GM18858 (cell line): ENCODE measurements at regions not wholly inside any gene's neighbourhood (a gene's known extent, or its start where the extent isn't known, plus 50 kb on each side); places are given as distances from the start of the nearest gene placed in this dataset.
"Not testable (repeated sequence)": the region's sequence is repeated elsewhere in the genome, so short reads cannot be mapped to it uniquely, and the experiment has no call there.

Experiments
- ATAC-seq: cut with Tn5 transposase; IDR thresholded peaks from one replicate; pipeline ENCODE4 v1.9.1; 2021; ENCODE audit not compliant: unreplicated experiment

DNA sequence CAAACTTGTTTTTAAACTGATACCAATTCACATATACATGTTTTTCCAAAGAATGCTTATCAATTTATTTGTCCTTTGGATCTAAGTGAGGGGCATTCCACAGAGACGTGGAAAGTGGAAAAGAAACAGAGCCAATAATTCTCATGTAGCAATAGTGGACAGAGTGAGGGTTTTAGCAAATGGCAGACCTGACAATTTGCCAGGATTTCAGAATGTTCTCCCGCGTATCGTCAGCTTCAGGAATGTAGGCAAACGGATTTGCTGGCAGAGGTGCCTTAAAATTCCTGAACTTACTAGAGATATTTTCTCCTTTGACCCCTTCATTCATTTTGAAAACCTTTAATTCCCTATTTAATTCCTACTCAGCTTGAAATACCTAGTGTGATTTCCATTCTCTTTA lies 193.4 kb upstream of the CPHXL start:
- ATAC-seq = no peak

DNA sequence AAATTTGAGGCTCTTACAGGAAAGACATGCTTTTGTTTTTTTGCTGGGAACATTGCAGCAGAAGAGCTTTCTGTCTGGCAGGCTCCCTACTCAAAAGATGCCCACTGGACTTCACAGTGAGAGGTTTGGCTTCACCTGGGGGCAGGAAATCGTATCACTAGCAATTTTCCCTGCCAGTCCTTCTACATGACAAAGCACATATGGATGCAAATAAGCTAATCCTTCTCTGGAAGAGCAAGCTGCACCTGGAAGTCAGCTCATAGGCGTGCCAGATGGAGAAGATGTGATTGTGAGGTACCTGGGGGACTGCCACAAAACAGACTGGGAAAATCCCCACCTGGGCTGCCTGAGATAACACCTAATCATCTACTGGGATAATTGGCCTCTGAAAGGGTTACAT lies 195.0 kb upstream of the CPHXL start:
- no peak for ATAC-seq

DNA sequence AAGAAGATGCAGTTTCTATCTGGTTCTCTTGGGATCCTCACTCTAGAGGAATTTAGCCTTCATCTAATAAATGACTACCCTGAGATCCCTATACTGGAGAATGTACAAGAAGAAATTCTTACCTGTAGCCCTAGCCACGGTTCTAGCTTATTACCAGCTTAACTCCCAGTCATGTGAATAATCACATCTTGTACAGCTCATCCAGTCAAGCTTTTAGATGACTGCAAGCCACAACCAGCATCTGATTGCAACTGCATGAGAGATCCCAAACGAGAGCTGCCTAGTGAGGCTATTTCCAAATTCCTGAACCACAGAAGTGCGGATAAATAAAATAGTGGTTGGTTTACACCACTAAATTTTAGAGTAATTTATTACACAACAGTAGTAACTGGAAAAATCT lies 196.0 kb upstream of the CPHXL start:
- no peak for ATAC-seq

DNA sequence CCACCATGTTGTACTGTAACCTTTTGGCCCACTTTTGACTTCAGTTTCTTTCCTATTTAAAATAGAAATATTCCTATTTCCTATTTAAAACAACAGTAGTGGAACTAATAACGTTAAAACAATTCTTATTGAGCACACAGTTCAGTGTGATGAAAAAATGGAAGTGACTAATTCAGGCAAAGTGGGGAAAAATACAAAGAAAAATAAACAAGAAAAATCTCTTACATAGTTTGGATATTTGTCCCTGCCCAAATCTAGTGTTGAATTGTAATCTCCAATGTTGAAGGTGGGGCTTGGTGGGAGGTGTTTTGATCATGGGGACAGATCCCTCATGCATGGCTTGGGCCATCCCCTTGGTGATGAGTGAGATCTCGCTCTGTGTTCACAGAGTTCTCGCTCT lies 198.1 kb upstream of the CPHXL start:
- ATAC-seq = no peak

DNA sequence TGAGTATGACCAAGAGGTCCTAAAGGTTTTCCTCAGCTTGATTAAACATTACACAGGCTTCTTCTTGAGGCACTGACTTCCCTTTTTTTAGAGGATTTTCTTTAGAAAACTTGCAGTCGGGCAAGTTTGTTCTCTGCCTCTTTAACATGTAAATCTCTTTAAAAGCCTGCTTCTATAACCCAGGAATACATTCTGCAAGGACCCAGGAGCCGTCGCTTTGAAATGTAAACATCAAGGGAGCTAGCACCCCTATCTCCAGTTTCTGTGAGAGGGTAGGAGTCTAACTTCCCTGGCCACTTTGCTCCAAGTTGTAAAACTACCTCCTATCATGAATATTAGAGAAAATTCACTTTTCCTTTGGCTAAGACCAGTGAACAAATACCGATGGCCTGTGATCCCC lies 201.5 kb upstream of the CPHXL start:
- no peak for ATAC-seq

DNA sequence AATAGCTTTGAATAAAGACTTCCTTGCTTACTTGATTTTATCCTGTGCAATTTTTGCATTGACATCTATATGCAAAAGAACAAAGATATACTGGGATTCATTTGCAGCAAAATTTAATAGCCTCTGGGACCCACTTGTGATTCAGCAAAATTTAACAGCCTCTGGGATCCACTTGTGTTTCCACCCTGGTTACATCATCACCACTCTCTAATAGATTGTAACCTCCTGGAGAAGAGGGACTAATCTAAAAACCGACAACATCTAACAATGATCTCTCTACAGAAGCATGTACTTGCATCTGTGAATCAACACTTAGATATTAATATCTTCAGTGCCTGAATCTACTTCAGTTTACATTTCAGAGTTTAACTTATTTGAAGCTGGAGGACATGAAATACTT lies 202.0 kb upstream of the CPHXL start:
- ATAC-seq = no peak

DNA sequence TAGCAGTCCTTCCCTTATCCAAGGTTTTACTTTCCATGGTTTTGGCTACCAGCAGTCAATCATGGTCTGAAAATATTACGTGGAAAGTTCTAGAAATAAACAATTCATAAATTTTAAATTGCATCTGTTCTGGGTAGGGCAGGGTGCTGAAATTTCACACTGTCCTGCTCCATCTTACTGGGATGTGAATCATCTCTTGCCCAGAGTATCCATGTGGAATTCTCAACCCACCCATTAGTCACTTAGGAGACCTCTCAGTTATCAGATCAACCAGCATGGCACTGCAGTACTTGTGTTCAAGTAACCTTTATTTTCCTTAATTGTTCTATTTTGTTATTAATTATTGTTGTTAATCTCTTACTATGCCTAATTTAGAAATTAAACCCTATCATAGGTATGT lies 202.8 kb upstream of the CPHXL start:
- ATAC-seq = no peak

DNA sequence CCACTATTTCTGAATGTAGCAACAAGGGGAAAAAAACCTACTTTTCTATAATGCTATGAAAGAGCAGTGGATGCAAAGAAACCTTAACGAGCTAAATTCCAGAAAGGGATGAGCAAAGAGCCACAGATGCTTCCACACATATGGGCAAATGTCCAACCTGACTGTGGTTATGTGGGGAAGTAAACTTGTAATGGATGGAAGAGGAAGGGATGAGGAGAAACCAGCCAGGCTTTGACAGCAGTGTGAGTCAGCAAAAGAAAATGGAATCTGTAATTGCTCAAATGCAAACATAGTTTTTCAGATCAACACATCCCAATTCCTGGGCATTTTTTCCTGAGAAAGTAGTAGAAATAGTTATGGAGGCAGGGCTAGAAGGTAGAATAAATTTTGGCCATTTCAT lies 204.8 kb upstream of the CPHXL start:
- no peak for ATAC-seq

DNA sequence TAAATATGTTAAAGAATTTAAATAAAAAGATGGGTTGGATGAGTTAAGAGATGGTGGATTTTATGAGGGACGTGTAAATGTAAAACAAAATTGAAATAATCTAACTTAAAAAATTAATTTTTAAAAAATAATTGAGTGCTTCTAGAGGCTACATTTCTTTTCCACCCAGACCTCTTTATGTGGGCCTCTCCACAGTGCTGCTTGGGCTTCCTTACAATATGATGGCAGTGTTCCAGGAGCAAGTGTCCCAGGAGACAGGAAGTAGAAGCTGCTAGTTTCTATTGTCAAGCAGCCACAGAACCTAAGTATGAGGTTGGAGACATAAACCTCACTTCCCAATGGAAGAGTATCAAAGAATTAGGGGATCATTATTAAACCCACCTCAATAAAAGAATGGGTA lies 205.7 kb upstream of the CPHXL start:
- no peak for ATAC-seq

DNA sequence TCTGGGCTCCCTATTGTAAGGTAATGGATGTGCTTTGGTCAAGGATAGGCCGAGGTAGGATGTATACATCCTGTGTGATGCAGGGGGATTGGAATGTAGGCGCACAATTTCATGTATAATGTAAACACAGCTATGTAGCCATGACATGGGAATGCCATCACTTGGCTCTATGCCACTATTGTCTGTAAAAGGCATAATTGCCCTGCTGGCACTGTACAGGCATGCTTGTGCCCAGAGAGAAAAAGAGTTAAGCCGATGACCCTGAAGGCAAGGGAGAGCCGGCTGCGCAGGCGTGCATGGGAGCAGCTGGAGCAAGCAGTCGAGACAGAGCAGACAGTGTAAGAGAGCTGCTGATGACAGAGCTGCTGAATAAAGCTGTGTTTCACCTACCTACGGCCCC lies 212.5 kb upstream of the CPHXL start:
- no peak for ATAC-seq

DNA sequence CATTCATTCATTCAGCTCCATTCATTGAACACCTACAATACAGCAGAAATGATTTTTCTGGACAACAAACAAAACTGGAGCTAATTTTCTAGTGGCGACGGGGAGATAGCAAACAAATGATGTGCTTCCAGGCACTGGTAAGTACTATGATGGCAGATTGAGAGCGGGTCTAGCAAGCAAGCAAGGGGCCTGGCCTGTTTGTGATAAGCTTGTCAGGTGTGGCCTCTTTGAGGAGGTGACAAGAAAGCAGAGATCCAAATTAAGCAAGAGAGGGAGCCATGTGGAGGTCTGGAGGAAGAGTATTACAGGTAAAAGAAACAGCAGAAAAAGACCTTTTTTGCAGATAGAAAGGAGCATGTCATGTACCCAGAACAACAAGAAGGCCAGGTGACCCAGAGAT lies 216.1 kb upstream of the CPHXL start:
- no peak for ATAC-seq

DNA sequence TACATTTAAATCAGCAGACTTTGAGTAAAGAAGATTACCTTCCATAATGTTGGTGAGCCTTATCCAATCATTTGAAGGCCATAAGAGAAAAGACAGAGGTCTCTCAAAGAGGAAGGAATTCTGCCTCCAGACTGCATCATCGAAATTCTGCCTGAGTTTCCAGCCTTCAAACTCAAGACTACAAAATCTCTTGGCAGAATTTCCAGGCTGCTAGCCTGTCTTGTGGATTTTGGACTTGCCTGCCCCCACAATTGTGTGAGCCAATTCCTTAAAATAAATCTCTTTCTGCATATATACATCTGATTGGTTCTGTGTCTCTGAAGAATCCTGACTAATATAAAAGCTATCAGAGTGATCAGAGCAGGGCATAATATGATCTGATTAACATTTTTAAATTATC lies 216.6 kb upstream of the CPHXL start:
- ATAC-seq = no peak

DNA sequence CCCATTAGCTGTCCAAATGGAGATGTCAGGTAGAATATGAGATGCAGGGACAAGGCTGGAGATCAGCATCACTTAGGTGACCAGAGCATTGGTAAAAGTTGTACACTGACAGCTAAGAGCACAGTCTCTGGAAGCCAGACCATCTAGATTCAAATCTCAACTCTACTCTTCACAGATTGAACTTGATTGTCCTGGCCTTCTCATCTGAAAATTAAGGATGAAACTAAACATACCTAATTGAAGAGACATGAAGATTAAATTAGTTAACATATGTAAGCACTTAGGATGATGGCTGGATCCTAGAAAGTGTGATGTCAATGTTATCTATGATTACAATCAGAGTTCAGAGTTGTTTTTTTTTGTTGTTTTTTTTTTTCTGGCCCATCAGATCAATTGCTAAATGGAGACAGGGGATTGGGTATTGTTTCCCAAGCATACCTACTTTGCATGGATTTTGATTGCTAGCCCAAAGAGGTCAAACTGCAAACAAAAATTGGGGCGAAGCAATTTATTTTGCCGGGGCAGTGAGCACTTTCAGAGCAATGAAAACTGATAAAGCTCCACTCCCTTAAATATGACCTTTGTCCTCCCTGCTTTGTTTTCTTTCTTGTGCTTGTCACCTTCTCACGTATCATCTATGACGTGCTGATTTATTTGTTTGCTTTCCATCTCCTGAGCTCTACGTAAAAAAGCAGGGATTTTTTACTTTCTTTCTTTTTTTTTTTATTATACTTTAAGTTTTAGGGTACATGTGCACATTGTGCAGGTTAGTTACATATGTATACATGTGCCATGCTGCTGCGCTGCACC lies 217.6 kb upstream of the CPHXL start:
- no peak for ATAC-seq

DNA sequence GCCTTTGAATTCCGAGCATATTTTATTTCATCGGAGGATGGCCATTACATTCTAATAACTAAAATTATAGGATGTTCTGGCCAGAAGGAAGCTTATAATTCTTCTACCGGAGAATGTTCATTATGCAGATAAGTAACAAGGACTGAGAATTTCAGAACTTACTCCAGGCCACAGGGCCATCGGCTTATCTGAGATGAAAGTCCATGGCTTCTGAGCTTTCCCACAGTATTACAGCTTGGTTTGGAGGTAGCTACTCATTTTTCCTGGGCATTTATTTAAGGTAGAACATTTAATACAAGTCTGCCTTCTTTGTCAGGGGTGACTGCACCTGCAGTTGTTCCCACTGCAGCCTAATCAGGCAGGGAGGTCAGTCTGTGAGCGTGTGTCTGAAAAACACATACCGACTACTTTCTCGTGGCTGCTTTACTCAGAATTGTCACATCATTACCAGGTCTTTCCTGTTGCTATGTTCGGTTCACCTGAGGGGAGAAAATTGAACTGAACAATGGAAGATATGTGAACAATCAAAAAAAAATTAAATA lies 219.7 kb upstream of the CPHXL start:
- ATAC-seq = no peak

DNA sequence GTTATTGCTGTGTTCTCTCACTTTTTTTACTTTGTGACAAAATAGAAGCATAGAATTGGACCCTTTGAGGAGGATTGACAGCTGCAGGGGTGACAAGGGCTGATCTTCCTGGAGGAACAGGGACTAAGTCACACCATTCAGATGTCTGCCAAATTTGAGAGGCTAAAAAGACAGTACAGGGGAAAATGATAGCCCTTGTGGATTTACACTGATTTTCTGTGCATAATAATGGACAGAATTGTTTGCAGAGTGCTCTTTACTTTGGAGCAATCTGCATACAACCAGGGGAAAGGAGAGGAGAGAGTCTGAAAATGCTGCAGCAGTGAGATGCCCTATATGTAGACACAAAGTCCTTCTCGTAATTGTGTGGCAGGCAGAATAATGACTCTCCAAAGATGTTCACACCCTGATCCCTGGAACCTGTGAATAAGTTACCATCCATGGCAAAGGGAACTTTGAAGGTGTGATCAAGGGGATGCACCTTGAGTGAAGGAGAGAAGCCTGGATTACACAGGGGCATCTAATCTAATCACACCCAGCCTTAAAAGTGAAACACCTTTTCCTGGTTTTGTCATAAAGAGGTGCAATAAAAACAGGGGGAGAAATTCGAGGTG lies 221.4 kb upstream of the CPHXL start:
- no peak for ATAC-seq

DNA sequence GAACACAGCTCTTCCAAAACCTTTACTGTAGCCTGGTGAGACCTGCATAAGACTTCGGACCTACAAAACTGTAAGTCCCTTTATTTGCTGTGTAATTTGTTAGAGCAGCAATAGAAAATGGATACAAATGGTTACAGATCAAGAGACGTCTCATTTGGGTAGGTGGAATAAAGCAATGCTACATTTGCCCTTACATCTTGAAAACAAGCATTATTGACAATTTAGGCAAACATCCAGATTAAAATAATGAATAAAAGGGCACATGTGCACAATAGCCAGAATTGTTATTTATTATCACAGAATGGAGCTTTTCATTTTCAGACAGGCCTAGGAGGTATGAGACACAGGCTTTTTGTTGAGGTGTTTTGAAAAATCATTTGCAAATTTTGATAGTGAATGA lies 222.2 kb upstream of the CPHXL start:
- no peak for ATAC-seq

DNA sequence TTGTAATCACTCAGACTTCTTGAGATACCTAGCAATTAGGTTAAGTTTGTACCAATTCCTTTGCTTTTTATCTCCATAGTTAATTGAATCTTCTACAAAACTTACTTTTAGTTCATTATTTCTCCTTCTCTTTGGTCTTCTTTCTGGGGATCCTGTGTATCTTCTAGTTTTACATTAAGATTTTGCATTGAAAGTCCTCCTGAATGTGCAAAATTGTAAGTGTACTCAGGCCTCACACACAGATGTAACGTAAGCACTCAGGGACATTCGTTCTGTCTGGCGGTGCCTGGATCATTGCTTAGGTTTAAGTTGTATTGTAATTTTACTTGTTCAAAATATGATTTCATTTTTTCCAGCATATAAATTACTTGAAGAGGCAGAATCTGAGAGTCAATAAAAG lies 222.6 kb upstream of the CPHXL start:
- no peak for ATAC-seq

DNA sequence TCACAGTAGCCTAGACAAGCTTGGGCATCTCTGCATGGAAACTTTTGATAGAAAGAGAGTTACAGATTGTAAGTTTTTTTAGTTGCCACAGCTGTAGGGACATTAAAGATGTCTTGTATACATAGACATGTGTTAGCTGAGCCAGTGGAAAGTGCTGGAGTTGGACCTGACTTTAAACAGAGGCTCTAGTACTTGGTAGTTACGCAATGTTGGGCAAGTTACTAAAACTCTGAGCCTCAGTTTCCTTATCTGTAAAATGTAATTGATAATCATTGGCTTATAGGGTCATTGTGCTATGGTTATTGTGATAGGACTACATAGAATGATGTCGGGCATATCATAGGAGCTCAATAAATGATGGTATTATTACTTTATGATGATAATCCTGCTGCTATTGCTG lies 225.8 kb upstream of the CPHXL start:
- no peak for ATAC-seq

DNA sequence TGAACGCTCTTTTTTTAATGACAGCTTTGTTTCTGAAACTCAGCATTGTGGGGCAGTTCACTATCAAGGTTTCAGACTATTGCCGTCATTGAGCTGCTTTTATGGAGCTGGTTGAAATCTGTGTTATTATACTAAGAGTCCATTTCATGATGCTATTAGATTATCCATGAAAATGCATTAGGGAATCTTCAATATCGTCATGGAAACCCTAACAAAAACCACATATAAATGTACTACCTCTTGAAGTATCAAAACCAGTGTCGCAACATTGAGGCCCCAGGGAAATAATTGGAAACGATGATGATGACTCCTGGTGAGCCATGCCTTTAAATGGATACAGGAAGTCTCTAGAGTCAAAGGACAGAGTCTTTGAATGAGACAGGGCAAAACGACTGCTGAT lies 231.6 kb upstream of the CPHXL start:
- no peak for ATAC-seq

DNA sequence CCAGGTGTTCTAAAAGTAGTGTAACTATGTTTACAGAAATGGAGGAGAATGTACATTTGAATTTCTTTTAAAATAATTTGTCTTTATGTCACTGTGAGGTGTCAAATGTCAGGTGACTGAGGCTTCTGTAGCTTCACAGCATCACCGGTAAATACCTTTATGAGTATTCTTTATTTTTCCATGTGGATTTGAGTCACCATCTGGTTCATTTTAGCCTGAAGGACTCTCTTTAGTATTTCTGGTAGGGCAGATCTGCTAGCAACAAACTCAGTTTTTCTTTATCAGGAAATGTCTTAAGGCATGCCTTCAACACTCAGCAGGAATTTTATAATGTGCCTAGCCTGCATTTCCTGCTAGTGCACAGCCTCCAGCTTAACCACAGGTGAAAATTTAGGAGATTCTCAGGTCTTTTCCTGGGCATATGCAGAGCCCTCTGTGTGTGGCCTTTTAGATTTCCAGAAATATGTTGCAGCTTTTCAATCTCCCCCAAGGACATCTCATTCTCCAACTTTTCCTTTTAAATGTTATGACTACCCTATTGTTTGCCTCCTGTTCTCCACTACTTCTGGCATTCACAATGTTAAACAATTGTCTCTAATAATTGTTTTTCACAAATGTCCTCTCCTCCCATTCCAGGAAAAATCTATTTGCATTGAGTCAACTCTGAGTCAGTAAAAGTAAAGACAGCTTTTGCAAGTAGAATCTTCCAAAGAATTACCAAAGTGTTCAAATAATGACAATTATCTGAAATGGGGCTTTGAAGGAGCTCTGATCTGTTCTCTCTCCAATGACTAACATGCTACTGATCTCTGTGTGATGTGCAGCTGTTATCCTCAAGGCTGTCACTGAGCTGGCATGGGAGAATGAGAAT lies 239.4 kb upstream of the CPHXL start:
- no peak for ATAC-seq

DNA sequence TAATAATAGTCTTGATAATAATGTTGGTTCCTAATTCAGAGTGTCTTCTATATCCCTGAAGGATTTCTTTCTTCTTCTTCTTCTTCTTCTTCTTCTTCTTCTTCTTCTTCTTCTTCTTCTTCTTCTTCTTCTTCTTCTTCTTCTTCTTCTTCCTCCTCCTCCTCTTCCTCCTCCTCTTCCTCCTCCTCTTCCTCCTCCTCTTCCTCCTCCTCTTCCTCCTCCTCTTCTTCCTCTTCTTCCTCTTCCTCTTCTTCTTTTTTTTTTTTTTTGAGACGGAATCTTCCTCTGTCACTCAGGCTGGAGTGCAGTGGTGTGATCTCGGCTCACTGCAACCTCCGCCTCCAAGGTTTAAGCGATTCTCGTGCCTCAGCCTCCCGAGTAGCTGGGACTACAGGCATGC lies 242.8 kb upstream of the CPHXL start:
- not testable (repeated sequence) for ATAC-seq

DNA sequence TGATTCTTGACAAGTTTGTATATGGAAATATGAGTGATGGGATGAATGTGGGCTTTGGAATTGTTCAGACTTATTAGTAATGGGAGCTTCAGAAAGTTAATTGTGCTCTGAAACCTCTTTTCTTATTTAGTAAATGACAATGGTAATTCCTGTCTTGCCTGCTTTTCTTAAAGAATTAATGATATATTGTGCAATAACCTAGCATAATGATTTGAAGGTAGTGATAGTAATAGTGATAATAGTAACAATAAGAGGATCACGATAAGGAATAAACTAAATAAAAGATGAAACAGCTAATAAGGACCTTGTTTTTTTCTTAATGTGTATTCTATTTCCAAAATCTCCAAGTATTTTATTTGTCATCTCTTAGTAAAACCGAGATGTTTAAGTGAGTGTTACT lies 245.0 kb upstream of the CPHXL start:
- ATAC-seq = no peak
